HFF-Myc (cell line): ENCODE measurements at regions not wholly inside any gene's neighbourhood (a gene's known extent, or its start where the extent isn't known, plus 50 kb on each side); places are given as distances from the start of the nearest gene placed in this dataset.

Source experiments
- DNase-seq: peaks from one replicate; pipeline ENCODE4 v3.0.0-alpha.2; 2011; ENCODE audit warnings: low read depth; ENCODE audit errors: extremely low read depth
- H3K4me3 ChIP-seq: replicated peaks from 2 replicates; pipeline ENCODE4 v1.5.1; 2011; ENCODE audit warnings: low read depth, mild to moderate bottlenecking, control low read depth, low read length
- TF ChIP-seq, protein P1 (sequence below): IDR thresholded peaks from 2 replicates; pipeline ENCODE4 v1.5.1; 2012; ENCODE audit warnings: mild to moderate bottlenecking, low read depth, low read length, control low read depth; ENCODE audit errors: missing control alignments

DNA sequence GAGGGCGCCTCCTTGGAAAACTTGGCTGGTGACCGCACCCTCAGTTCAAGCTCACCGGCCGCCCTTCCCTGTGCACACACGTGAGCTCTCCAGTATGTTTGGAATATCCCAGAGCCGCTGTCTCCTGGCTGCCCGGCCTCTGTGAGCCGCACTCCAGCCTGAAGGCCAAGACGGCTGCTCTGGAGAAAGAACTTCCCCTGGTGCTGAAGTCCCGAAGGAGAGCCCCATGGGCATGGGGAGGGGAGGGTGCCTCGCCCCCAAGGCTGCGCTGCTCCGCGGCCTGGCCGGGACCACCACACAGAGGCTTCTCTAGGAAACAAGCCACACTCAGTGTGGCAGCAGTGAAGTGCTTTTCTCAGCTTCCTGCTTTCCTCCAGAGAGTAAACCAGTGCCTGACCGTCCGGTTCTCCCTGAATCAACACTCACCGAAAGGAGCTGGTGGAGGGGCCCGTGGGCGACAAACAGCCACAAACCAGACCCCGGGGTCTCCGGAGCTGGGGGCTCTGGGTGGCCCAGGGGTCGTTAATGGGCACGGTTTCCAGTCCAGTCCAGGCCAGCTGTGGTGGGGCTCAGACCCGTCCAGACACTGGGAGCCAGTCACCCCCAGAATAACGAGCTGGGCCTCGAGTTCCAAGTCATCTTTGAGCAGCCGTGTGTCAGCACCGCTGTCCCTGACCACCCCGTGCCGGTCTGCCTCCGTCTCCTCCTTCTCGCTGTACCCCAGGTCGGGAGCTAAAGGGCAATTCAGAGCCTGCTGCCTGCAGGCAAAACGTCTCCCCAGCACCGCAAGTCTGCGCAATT, 87.4 kb upstream of the BHLHE23 start:
- TF ChIP-seq, protein P1, sequence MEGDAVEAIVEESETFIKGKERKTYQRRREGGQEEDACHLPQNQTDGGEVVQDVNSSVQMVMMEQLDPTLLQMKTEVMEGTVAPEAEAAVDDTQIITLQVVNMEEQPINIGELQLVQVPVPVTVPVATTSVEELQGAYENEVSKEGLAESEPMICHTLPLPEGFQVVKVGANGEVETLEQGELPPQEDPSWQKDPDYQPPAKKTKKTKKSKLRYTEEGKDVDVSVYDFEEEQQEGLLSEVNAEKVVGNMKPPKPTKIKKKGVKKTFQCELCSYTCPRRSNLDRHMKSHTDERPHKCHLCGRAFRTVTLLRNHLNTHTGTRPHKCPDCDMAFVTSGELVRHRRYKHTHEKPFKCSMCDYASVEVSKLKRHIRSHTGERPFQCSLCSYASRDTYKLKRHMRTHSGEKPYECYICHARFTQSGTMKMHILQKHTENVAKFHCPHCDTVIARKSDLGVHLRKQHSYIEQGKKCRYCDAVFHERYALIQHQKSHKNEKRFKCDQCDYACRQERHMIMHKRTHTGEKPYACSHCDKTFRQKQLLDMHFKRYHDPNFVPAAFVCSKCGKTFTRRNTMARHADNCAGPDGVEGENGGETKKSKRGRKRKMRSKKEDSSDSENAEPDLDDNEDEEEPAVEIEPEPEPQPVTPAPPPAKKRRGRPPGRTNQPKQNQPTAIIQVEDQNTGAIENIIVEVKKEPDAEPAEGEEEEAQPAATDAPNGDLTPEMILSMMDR: no peak
- no peak for DNase-seq
- no peak overlapping the region for H3K4me3 ChIP-seq

GRCh38 chr20:63092660-63093215, 86.0 kb upstream of the BHLHE23 start:
- no peak for DNase-seq
- TF ChIP-seq, protein P1: no peak
- no peak overlapping the region for H3K4me3 ChIP-seq

DNA sequence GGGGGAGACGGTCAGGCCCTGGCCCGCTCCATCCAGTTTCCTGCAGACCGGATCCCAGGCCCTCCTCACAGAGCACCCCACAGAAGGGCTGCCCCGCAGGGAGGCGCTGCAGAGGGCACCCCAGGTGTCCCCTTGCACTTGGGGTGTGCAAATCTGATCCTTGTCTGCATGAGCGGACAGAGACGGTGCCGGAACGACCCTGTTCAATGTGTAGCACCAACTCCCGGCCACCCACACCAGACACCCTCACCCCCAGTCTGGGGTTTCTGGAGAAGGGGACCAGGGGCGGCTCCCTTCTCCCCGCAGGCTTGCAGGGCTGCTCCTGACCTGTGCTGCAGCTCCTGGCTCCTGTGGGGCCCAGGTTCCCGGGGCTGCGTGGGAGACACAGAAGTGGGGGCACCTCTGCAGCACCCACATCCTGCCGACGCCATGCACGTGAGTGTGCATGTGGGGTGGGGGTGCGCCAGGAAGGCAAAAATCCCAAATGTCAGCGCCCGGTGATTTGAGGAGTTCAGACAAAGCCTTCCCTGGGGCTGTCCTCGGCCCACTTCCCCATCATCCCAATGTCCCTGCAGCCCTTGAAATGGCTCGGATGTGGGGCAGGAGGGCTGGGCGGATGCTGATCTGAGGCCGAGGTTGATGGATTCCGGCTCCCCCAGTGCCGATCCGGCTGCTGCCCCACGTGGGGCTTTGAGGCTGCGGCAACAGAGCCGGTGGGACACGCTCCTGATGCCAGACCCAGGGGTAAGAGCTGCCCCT, 85.3 kb upstream of the BHLHE23 start:
- H3K4me3 ChIP-seq: no peak overlapping the region
- no peak for DNase-seq
- TF ChIP-seq, protein P1: no peak

GRCh38 chr20:63090682-63091571, 84.2 kb upstream of the BHLHE23 start:
- TF ChIP-seq, protein P1: no peak
- no peak for DNase-seq
- H3K4me3 ChIP-seq: no peak overlapping the region

- no peak overlapping the region for H3K4me3 ChIP-seq
- DNase-seq: no peak
- TF ChIP-seq, protein P1: no peak
Measured at GRCh38 chr20:63090052-63090451, 83.3 kb upstream of the BHLHE23 start.
